Astrocyte (in vitro differentiated cells and primary cell): ENCODE measurements at regions not wholly inside any gene's neighbourhood (a gene's known extent, or its start where the extent isn't known, plus 50 kb on each side); places are given as distances from the start of the nearest gene placed in this dataset.

Experiments used
- DNase-seq: peaks from one replicate; pipeline ENCODE4 v3.0.0-alpha.2; 2010; ENCODE audit warnings: low read depth
- FAIRE-seq: peaks from 2 replicates; lab custom pipeline; 2011; peaks lifted over from hg19 to GRCh38; lab: Jason Lieb, UNC
- H2AFZ ChIP-seq: 2 replicates; pipeline ENCODE4 v1.6.0; 2012; ENCODE audit warnings: low read depth, low read length, inconsistent platforms
- H3K27ac ChIP-seq: 2 replicates; pipeline ENCODE4 v1.5.1; 2011; ENCODE audit warnings: low read depth, low read length, inconsistent platforms
- H3K27me3 ChIP-seq: 2 replicates; pipeline ENCODE4 v1.6.0; 2011; ENCODE audit warnings: low read length, inconsistent platforms; ENCODE audit not compliant: insufficient read depth
- H3K36me3 ChIP-seq: 2 replicates; pipeline ENCODE4 v1.5.1; 2011; ENCODE audit warnings: low read length, inconsistent platforms; ENCODE audit not compliant: insufficient read depth
- H3K4me1 ChIP-seq: 2 replicates; pipeline ENCODE4 v1.5.1; 2011; ENCODE audit warnings: low read length, inconsistent platforms; ENCODE audit not compliant: insufficient read depth
- H3K4me2 ChIP-seq: 2 replicates; pipeline ENCODE4 v1.6.0; 2012; ENCODE audit warnings: low read length, inconsistent platforms
- H3K4me3 ChIP-seq: 2 replicates; pipeline ENCODE4 v1.5.1; 2011; ENCODE audit warnings: low read depth, mild to moderate bottlenecking, low read length, inconsistent platforms; ENCODE audit not compliant: insufficient read depth
- H3K79me2 ChIP-seq: 2 replicates; pipeline ENCODE4 v1.6.0; 2012; ENCODE audit warnings: mild to moderate bottlenecking, low read length, inconsistent platforms; ENCODE audit not compliant: insufficient read depth
- H3K9ac ChIP-seq: 2 replicates; pipeline ENCODE4 v1.6.0; 2012; ENCODE audit warnings: mild to moderate bottlenecking, low read length, inconsistent platforms
- H3K9me3 ChIP-seq: 2 replicates; pipeline ENCODE4 v1.5.1; 2012; ENCODE audit warnings: low read depth, mild to moderate bottlenecking, low read length, inconsistent platforms; ENCODE audit not compliant: insufficient read depth
- H4K20me1 ChIP-seq: 2 replicates; pipeline ENCODE4 v1.6.0; 2012; ENCODE audit warnings: low read length, inconsistent platforms; ENCODE audit not compliant: insufficient read depth
- H3K27ac Mint-ChIP-seq: one replicate; pipeline ENCODE4 v1.8.0; 2021; ENCODE audit warnings: mild to moderate bottlenecking, mixed read lengths; ENCODE audit not compliant: unreplicated experiment
- H3K27me3 Mint-ChIP-seq: one replicate; pipeline ENCODE4 v1.8.0; 2021; ENCODE audit warnings: low read depth, mixed read lengths; ENCODE audit not compliant: unreplicated experiment
- H3K36me3 Mint-ChIP-seq: one replicate; pipeline ENCODE4 v1.8.0; 2021; ENCODE audit warnings: low read depth, mixed read lengths; ENCODE audit not compliant: unreplicated experiment
- H3K4me1 Mint-ChIP-seq: one replicate; pipeline ENCODE4 v1.8.0; 2021; ENCODE audit warnings: low read depth, mixed read lengths; ENCODE audit not compliant: unreplicated experiment
- H3K4me3 Mint-ChIP-seq: one replicate; pipeline ENCODE4 v1.8.0; 2021; ENCODE audit warnings: mild to moderate bottlenecking, moderate library complexity, mixed read lengths; ENCODE audit not compliant: unreplicated experiment
- H3K9me3 Mint-ChIP-seq: one replicate; pipeline ENCODE4 v1.8.0; 2021; ENCODE audit warnings: mild to moderate bottlenecking, mixed read lengths; ENCODE audit not compliant: unreplicated experiment
- EZH2 ChIP-seq: IDR thresholded peaks from 2 replicates; pipeline ENCODE4 v1.6.1; 2012; ENCODE audit warnings: mild to moderate bottlenecking, low read length, inconsistent platforms; ENCODE audit not compliant: insufficient read depth
- TF ChIP-seq, protein P1 (sequence below): IDR thresholded peaks from 2 replicates; pipeline ENCODE4 v1.5.1; 2011; ENCODE audit warnings: low read depth, mild to moderate bottlenecking, inconsistent platforms, low read length, moderate library complexity; ENCODE audit not compliant: insufficient read depth

DNA sequence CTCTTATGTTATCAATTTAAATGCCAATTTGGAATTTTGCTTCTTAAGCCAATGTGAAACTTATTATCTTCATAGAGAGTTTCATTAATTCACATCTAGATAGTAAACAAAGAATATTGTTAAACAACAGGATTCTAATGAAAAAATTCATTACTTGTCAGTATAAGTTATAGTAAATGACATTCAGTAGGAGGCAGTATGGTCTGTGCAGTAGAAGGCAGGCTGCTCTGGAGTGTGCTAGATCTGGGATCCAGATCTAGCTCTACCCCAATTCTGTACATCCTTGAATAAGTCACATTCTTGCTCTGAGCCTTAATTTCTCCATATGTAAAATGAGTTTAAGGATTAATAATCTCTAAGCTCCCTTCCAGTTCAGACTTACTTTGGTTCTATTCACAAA is 202.7 kb upstream of the POU3F4 start:
- FAIRE-seq = no peak
- H3K9me3 Mint-ChIP-seq = peaks cover 3% of the 10 kb centered on the region

DNA sequence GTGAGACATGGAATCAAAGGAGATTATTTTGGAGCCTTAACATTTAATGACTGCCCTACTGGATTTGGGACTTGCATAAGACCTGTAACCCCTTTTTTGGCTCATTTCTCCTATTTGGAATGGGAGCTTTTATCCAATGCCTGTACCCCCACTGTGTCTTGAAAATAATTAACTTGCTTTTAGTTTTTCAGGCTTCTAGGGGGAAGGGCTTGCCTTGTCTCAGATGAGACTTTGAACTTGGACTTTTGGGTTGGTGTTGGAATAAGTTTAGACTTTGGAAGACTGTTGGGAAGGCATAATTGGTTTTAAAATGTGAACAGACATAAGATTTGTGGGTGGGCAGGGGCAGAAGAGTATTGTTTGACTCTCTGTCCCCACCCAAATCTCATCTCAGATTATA is 189.1 kb upstream of the POU3F4 start:
- Histone ChIP-seq H3K36me3 (no peaks in the 10 kb centered on the region), H3K79me2 (no peaks in the 10 kb centered on the region), H3K4me2 (no peak overlapping the region), H3K9ac (no peak overlapping the region), H2AFZ (no peak overlapping the region), H3K9me3 (no peaks in the 10 kb centered on the region), H3K27ac (no peak overlapping the region), H3K27me3 (no peaks in the 10 kb centered on the region), H4K20me1 (no peaks in the 10 kb centered on the region), H3K4me3 (no peak overlapping the region), H3K4me1 (no peaks in the 10 kb centered on the region)
- Mint-ChIP-seq H3K27ac (no peak overlapping the region), H3K9me3 (no peaks in the 10 kb centered on the region), H3K36me3 (no peaks in the 10 kb centered on the region), H3K4me1 (no peaks in the 10 kb centered on the region), H3K4me3 (no peak overlapping the region), H3K27me3 (no peaks in the 10 kb centered on the region)
- no peak for DNase-seq
- TF ChIP-seq, protein P1, sequence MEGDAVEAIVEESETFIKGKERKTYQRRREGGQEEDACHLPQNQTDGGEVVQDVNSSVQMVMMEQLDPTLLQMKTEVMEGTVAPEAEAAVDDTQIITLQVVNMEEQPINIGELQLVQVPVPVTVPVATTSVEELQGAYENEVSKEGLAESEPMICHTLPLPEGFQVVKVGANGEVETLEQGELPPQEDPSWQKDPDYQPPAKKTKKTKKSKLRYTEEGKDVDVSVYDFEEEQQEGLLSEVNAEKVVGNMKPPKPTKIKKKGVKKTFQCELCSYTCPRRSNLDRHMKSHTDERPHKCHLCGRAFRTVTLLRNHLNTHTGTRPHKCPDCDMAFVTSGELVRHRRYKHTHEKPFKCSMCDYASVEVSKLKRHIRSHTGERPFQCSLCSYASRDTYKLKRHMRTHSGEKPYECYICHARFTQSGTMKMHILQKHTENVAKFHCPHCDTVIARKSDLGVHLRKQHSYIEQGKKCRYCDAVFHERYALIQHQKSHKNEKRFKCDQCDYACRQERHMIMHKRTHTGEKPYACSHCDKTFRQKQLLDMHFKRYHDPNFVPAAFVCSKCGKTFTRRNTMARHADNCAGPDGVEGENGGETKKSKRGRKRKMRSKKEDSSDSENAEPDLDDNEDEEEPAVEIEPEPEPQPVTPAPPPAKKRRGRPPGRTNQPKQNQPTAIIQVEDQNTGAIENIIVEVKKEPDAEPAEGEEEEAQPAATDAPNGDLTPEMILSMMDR = no peak
- TF ChIP-seq EZH2 = no peak
- no peak for FAIRE-seq

More for the DNA sequence above, 202.7 kb upstream of the POU3F4 start:
- no peak overlapping the region for H3K9ac ChIP-seq
- no peak for DNase-seq
- no peak overlapping the region for H3K4me2 ChIP-seq
- H3K27me3 Mint-ChIP-seq = no peaks in the 10 kb centered on the region
- H3K4me3 Mint-ChIP-seq = no peak overlapping the region
- no peak overlapping the region for H3K27ac Mint-ChIP-seq
- H3K79me2 ChIP-seq = no peaks in the 10 kb centered on the region
- H3K27ac ChIP-seq = no peak overlapping the region
- no peak overlapping the region for H2AFZ ChIP-seq
- no peaks in the 10 kb centered on the region for H3K36me3 ChIP-seq
- no peaks in the 10 kb centered on the region for H3K36me3 Mint-ChIP-seq
- H3K27me3 ChIP-seq = no peaks in the 10 kb centered on the region
- no peak for TF ChIP-seq EZH2
- TF ChIP-seq, protein P1 = no peak
- H3K9me3 ChIP-seq = no peaks in the 10 kb centered on the region
- H4K20me1 ChIP-seq = no peaks in the 10 kb centered on the region
- H3K4me1 ChIP-seq = no peaks in the 10 kb centered on the region
- no peak overlapping the region for H3K4me3 ChIP-seq
- H3K4me1 Mint-ChIP-seq = no peaks in the 10 kb centered on the region

DNA sequence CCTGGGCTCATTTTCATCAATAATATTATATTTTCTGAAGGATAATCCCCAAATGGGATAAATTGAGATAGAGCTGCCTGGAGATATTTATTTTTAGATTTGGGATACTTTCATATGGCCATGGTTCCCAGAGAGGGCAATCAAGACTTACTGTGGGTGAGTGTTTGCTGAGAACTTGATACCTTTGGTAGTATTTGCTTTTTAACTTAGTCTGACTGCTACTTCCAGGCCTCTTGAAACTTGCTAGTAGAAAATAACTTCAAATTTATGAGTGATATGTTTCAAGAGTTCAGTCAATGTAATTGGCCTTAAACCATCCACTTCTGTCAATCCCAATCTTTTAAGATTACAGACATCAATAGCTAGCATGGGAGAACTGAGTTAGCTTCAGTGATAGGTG is 181.6 kb upstream of the POU3F4 start:
- Histone ChIP-seq H3K4me3 (no peak overlapping the region), H4K20me1 (no peaks in the 10 kb centered on the region), H3K4me1 (no peaks in the 10 kb centered on the region), H3K27me3 (no peaks in the 10 kb centered on the region), H3K79me2 (no peaks in the 10 kb centered on the region), H3K9ac (no peak overlapping the region), H2AFZ (no peak overlapping the region), H3K27ac (no peak overlapping the region), H3K36me3 (no peaks in the 10 kb centered on the region), H3K4me2 (no peak overlapping the region), H3K9me3 (no peaks in the 10 kb centered on the region)
- TF ChIP-seq, protein P1 = no peak
- TF ChIP-seq EZH2 = no peak
- no peaks in the 10 kb centered on the region for H3K36me3 Mint-ChIP-seq
- H3K9me3 Mint-ChIP-seq = no peaks in the 10 kb centered on the region
- H3K4me1 Mint-ChIP-seq = no peaks in the 10 kb centered on the region
- DNase-seq (no peak), FAIRE-seq (no peak)
- H3K27ac Mint-ChIP-seq = no peak overlapping the region
- no peak overlapping the region for H3K4me3 Mint-ChIP-seq
- H3K27me3 Mint-ChIP-seq = no peaks in the 10 kb centered on the region
